ENCODE measurements at regions not wholly inside any gene's neighbourhood (a gene's known extent, or its start where the extent isn't known, plus 50 kb on each side); places are given as distances from the start of the nearest gene placed in this dataset.

DNA sequence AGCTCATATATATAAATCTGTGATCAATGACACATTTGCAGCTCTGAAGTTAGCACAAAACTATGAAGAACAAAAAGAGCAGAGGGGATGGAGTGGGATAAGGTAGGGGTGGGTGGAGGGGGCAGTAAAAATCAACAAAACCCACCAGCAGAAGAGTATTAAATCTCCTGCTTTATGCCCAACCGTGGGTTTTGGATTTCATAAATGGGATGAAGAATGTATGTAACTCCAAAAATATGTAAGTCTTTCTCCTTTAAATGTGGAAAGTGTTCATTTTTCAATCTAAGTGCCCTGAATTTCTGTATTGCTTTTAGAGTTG, 480.3 kb upstream of the MARCKS start:
- no peak overlapping the region for H3K4me3 ChIP-seq (ENCODE audit: low read depth, low read length)
- TF ChIP-seq, protein P1, sequence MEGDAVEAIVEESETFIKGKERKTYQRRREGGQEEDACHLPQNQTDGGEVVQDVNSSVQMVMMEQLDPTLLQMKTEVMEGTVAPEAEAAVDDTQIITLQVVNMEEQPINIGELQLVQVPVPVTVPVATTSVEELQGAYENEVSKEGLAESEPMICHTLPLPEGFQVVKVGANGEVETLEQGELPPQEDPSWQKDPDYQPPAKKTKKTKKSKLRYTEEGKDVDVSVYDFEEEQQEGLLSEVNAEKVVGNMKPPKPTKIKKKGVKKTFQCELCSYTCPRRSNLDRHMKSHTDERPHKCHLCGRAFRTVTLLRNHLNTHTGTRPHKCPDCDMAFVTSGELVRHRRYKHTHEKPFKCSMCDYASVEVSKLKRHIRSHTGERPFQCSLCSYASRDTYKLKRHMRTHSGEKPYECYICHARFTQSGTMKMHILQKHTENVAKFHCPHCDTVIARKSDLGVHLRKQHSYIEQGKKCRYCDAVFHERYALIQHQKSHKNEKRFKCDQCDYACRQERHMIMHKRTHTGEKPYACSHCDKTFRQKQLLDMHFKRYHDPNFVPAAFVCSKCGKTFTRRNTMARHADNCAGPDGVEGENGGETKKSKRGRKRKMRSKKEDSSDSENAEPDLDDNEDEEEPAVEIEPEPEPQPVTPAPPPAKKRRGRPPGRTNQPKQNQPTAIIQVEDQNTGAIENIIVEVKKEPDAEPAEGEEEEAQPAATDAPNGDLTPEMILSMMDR (IDR thresholded peaks at IDR 0.05; ENCODE audit: low read depth, low read length), result no peak

DNA sequence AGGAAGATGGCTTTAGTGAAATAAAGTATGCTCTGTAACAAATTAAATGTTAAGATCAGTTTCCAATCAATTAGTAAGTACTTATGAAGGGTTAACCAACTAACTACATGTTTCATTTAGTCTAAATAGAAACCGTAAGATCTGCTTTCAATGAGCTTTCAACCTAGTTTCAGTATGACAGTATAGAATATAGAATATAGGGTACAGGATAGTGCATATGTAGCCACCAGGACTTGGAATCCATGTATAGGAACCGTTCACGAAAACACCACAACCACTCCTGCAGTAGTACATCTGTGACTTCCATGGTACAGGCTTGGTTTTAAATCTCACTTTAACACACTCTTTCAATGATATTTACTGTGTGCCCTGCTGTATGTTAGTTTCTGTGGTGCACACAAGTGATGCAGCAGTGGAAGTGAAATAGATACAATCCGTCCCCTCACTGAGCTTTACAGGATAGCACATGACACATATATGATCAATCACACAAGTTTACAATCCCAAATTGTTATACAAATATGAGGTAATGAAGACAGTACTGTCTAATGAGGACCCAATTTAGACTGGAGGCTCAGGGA, 479.7 kb upstream of the MARCKS start:
- no peak overlapping the region for H3K4me3 ChIP-seq (ENCODE audit: low read depth, low read length)
- TF ChIP-seq, protein P1 (IDR thresholded peaks at IDR 0.05; ENCODE audit: low read depth, low read length), result no peak

DNA sequence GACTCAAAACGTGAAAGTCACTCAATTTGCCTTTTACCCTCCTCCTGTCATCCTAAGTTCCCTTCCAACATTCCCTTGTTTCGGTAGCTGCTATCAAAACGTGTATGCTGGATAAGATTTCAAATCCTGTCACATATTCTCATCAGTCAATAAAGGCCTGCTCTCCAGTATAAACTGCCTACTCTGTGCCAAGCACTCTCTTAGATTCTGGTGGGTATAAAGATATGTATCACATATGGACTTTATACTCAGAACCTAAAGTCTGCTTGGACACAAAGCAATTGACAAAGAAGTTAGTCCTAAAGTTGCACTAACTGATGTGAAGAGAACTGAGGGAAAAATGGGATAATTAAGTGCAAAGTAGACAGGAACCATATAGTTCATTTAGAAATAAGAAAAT, 476.6 kb upstream of the MARCKS start:
- TF ChIP-seq, protein P1 (IDR thresholded peaks at IDR 0.05; ENCODE audit: low read depth, low read length), result no peak
- H3K4me3 ChIP-seq (ENCODE audit: low read depth, low read length), result no peak overlapping the region

DNA sequence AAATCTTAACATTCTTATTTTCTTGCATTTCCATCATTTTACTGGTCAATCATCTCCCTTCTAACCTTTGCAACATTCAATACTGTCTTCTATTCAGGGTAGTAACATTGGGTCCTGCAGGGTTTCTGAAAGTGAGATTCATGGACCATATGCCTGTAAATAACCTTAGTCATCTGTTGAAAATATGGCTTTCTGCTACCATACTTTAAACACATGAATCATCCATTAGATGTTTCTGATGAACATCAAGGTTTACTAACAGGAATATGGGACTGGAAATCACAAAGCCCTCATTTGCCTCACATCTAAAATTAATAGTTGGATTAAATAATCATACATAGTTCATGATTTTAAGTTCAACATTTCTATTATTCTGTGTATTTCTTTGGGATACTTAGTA, 475.9 kb upstream of the MARCKS start:
- H3K4me3 ChIP-seq (ENCODE audit: low read depth, low read length), result no peak overlapping the region
- TF ChIP-seq, protein P1 (IDR thresholded peaks at IDR 0.05; ENCODE audit: low read depth, low read length), result no peak

DNA sequence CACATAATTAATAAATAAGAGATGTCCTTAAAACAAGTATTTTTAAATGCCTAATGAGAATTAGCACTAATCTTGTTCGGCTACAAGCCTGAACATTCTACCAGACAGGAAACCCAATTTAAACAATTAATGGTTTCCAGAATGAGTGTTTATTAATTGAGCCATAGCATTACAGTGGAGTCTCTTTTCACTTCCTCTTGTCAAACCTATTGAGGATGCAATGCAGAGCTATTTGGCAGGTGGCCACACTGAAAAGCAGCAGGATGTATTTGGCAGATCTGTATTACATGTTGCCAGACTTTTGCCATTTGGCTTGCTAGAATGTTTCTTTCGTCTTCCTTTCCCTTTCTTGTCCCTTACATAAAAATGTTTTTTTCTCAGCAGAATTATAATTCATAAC, 475.2 kb upstream of the MARCKS start:
- TF ChIP-seq, protein P1 (IDR thresholded peaks at IDR 0.05; ENCODE audit: low read depth, low read length), result no peak
- H3K4me3 ChIP-seq (ENCODE audit: low read depth, low read length), result no peak overlapping the region

DNA sequence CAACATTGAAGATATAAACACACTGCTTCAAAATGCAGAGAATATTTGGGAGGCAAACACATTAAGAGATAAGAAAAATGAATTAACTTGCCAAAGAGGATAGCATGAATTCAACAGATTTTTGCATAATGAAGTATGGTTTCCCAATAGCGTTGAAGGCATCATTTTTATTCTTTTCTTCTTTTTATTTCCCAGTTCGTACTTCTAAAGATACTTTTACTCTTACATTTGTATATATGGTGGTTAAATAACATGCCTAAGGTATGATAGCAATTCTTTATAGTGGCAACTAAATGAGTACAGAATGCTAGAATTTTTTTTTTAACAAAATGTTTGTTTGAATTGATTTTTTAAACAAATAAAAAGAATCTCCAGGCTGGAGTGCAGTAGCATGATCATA, 473.4 kb upstream of the MARCKS start:
- TF ChIP-seq, protein P1 (IDR thresholded peaks at IDR 0.05; ENCODE audit: low read depth, low read length), result no peak
- H3K4me3 ChIP-seq (ENCODE audit: low read depth, low read length), result no peak overlapping the region

DNA sequence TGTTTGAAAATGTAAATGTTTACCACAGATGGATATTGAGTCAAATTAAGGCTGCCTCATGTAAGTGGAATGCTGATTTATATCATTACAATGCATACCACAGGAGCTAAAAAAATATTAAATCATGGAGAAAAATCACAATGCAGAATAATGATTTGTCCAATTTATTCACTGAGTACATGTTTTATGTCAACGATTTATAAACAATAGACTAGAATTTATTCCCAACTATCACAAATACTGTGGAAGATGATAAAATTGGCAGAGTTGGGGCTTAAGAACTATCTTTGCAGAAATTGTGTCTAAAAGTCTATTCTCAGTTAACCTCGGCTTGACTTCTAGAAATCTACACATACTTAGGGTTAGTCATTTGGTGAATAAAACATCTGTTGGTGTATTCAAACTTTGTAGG, 472.1 kb upstream of the MARCKS start:
- TF ChIP-seq, protein P1 (IDR thresholded peaks at IDR 0.05; ENCODE audit: low read depth, low read length), result no peak
- H3K4me3 ChIP-seq (ENCODE audit: low read depth, low read length), result no peak overlapping the region
